ENCODE measurements at regions not wholly inside any gene's neighbourhood (a gene's known extent, or its start where the extent isn't known, plus 50 kb on each side); places are given as distances from the start of the nearest gene placed in this dataset.
A peak's percentile ranks its signal among the peaks of the same experiment; 100 is the strongest.
"Not testable (repeated sequence)": the region's sequence is repeated elsewhere in the genome, so short reads cannot be mapped to it uniquely, and the experiment has no call there.

- DNase-seq = not testable (repeated sequence)
These were observed 55.4 kb downstream of the PNMA6F start for GRCh38 chrX:153266140-153266539.

GRCh38 chrX:153260468-153260867 is 61.1 kb downstream of the PNMA6F start:
- DNase-seq = not testable (repeated sequence)

- DNase-seq = not testable (repeated sequence)
These were observed 68.3 kb downstream of the PNMA6F start for GRCh38 chrX:153253239-153253638.

- not testable (repeated sequence) for DNase-seq
These were observed 69.0 kb downstream of the PNMA6F start for GRCh38 chrX:153252378-153253129.

GRCh38 chrX:153251952-153252351 is 69.6 kb downstream of the PNMA6F start:
- DNase-seq = not testable (repeated sequence)

- not testable (repeated sequence) for DNase-seq
These were observed 70.8 kb downstream of the PNMA6F start for GRCh38 chrX:153250762-153251161.

GRCh38 chrX:153245288-153245731 is 66.2 kb downstream of the MAGEA1 start:
- DNase-seq = peak; percentile 44

- no peak for DNase-seq
These were observed 65.7 kb downstream of the MAGEA1 start for GRCh38 chrX:153244767-153245166.

- DNase-seq = no peak
These were observed 59.3 kb downstream of the MAGEA1 start for GRCh38 chrX:153238361-153238760.

Measured in NCI-H524 treated with DMSO at 0.1 percent for 48 hours (cell line).